ENCODE measurements at regions not wholly inside any gene's neighbourhood (a gene's known extent, or its start where the extent isn't known, plus 50 kb on each side); places are given as distances from the start of the nearest gene placed in this dataset.

- no peak for FAIRE-seq
- no peak for DNase-seq (ENCODE audit: low spot score)
- Histone ChIP-seq H3K9me3 (ENCODE audit: low read length) (no peaks in the 10 kb centered on the region), H3K27me3 (ENCODE audit: control insufficient read depth in 1 of 2, insufficient read depth in 2 of 2, low read length in 2 of 2) (no peaks in the 10 kb centered on the region), H3K4me1 (ENCODE audit: insufficient read depth, low read length) (no peaks in the 10 kb centered on the region), H3K79me2 (ENCODE audit: insufficient read depth, low read length) (no peaks in the 10 kb centered on the region), H3K4me3 (replicated peaks in 1 of 3; ENCODE audit: insufficient read depth in 1 of 3, low read depth in 2 of 3, low read length in 3 of 3) (no peak overlapping the region), H4K20me1 (ENCODE audit: insufficient read depth, low read length) (no peaks in the 10 kb centered on the region), H3K36me3 (replicated peaks in 1 of 2; ENCODE audit: control insufficient read depth in 1 of 2, insufficient read depth in 2 of 2, low read length in 2 of 2) (no peaks in the 10 kb centered on the region), H3K9ac (ENCODE audit: insufficient read depth, low read depth, low read length) (no peak overlapping the region), H3K4me2 (ENCODE audit: low read depth, low read length) (no peak overlapping the region), H3K27ac (ENCODE audit: extremely low read length, insufficient read depth, low read length) (no peak overlapping the region), H2AFZ (ENCODE audit: low read length) (no peak overlapping the region)
- no peak for TF ChIP-seq ZNF605 (CRISPR knock-in tag; IDR thresholded peaks at IDR 0.05)
- no peak for TF ChIP-seq NR2F2 (IDR thresholded peaks at IDR 0.05; ENCODE audit: borderline replicate concordance, low read depth)
- TF ChIP-seq ZMYM3 (CRISPR knock-in tag; IDR thresholded peaks at IDR 0.05), result no peak
- 36% methylated on average over 5 of the region's 9 CpGs for WGBS (ENCODE audit: low lambda C conversion rate)
- BruUV-seq (replicated peaks), result no TSS peak
- POLR2A ChIA-PET, result no interaction called here
- in situ Hi-C loops (cut with HindIII; ENCODE audit: extremely low pct_ligation_motif_present, low pct_unique_long_range_greater_than_20kb), result no loop called here
- ATAC-seq, result no peak
- intact Hi-C loops (cut with micrococcal nuclease; ENCODE audit: unreplicated experiment), result no loop called here
- CTCF ChIA-PET (ENCODE audit: low intra/inter-chr PET ratio, low total read pairs), result no interaction called here
Measured at GRCh38 chr11:134488913-134489312, 76.9 kb upstream of the B3GAT1 start.

DNA sequence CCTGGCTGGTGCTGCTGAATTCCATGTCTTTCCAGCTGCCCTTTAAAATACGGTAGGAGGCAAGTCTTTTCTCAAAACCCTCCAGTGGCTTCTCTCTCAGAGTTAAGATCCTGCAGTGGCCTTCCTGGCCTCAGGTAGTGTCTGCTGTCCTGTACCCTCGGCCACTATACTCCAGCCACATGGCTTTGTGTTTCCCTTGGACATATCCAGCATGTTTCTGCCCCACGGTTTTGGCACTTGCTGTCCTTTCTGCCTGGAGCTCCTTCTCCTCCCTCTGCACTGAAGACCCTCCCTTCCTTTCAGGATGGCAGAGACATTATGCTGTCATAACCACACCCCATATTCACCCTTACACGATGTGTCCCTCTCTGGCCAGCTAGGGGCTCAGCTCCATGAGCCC is 76.5 kb upstream of the B3GAT1 start:
- ChIA-PET CTCF (ENCODE audit: low intra/inter-chr PET ratio, low total read pairs) (no interaction called here), POLR2A (no interaction called here)
- no peak overlapping the region for H2AFZ ChIP-seq (ENCODE audit: low read length)
- no peaks in the 10 kb centered on the region for H3K79me2 ChIP-seq (ENCODE audit: insufficient read depth, low read length)
- no peaks in the 10 kb centered on the region for H3K4me1 ChIP-seq (ENCODE audit: insufficient read depth, low read length)
- no TSS peak for BruUV-seq (replicated peaks)
- no peaks in the 10 kb centered on the region for H3K9me3 ChIP-seq (ENCODE audit: low read length)
- no peak overlapping the region for H3K4me2 ChIP-seq (ENCODE audit: low read depth, low read length)
- no peak overlapping the region for H3K9ac ChIP-seq (ENCODE audit: insufficient read depth, low read depth, low read length)
- no peaks in the 10 kb centered on the region for H3K36me3 ChIP-seq (replicated peaks in 1 of 2; ENCODE audit: control insufficient read depth in 1 of 2, insufficient read depth in 2 of 2, low read length in 2 of 2)
- intact Hi-C loops (cut with micrococcal nuclease; ENCODE audit: unreplicated experiment), result no loop called here
- WGBS (ENCODE audit: low lambda C conversion rate), result 15% methylated on average over 4 of the region's 4 CpGs
- ATAC-seq, result no peak
- in situ Hi-C loops (cut with HindIII; ENCODE audit: extremely low pct_ligation_motif_present, low pct_unique_long_range_greater_than_20kb), result no loop called here
- no peak overlapping the region for H3K27ac ChIP-seq (ENCODE audit: extremely low read length, insufficient read depth, low read length)
- no peaks in the 10 kb centered on the region for H4K20me1 ChIP-seq (ENCODE audit: insufficient read depth, low read length)
- no peak for TF ChIP-seq XBP1 (CRISPR knock-in tag; IDR thresholded peaks at IDR 0.05)
- no peak for TF ChIP-seq SALL1 (CRISPR knock-in tag; IDR thresholded peaks at IDR 0.05)
- peak; percentile 59 for TF ChIP-seq MNT (IDR thresholded peaks at IDR 0.05)
- TF ChIP-seq MXD3 (CRISPR knock-in tag; IDR thresholded peaks at IDR 0.05), result no peak
- no peak for FAIRE-seq
- DNase-seq (ENCODE audit: low spot score), result no peak
- H3K27me3 ChIP-seq (ENCODE audit: control insufficient read depth in 1 of 2, insufficient read depth in 2 of 2, low read length in 2 of 2), result no peaks in the 10 kb centered on the region
- H3K4me3 ChIP-seq (replicated peaks in 1 of 3; ENCODE audit: insufficient read depth in 1 of 3, low read depth in 2 of 3, low read length in 3 of 3), result no peak overlapping the region
